Ascending aorta (tissue), 2 donors: ENCODE measurements at regions not wholly inside any gene's neighbourhood (a gene's known extent, or its start where the extent isn't known, plus 50 kb on each side); places are given as distances from the start of the nearest gene placed in this dataset.

ENCODE experiments used
- DNase-seq, 2 donors: peaks; one replicate each; pipeline ENCODE4 v3.0.0-alpha.2; 2019; ENCODE audit warnings: low spot score in 2 of 2
- H3K27ac ChIP-seq, 2 donors: fragments of 200-600 bp; sonication (generic); one replicate each; pipeline ENCODE4 v1.5.1; 2016 to 2017; ENCODE audit warnings: mild to moderate bottlenecking in 1 of 2
- H3K27me3 ChIP-seq: fragments of 200-600 bp; sonication (generic); one replicate; pipeline ENCODE4 v1.5.1; 2017
- H3K36me3 ChIP-seq, 2 donors: fragments of 200-600 bp; sonication (generic); one replicate each; pipeline ENCODE4 v1.5.1; 2016
- H3K4me1 ChIP-seq, 2 donors: fragments of 200-600 bp; sonication (generic); one replicate each; pipeline ENCODE4 v1.5.1; 2016 to 2017; ENCODE audit warnings: mild to moderate bottlenecking in 1 of 2
- H3K4me3 ChIP-seq, 2 donors: fragments of 200-600 bp; sonication (generic); one replicate each; pipeline ENCODE4 v1.5.1; 2016 to 2017; ENCODE audit warnings: mild to moderate bottlenecking in 1 of 2
- H3K9me3 ChIP-seq, 2 donors: fragments of 200-600 bp; sonication (generic); one replicate each; pipeline ENCODE4 v1.5.1; 2016
- intact Hi-C: fragments of 100-400 bp; cut with DNase I; formaldehyde crosslinking; loops from one replicate; pipeline ENCODE4 v1.15.1; 2023
- TF ChIP-seq, protein P1 (sequence below), 3 experiments: fragments of 200-600 bp in 2 of 3; fragments of 450-650 bp in 1 of 3; sonication (generic) in 2 of 3; IDR thresholded peaks; one replicate each; pipeline ENCODE4 v1.5.1; 2016 to 2019; ENCODE audit warnings: antibody characterized with exemption in 3 of 3, mild to moderate bottlenecking in 1 of 3, moderate library complexity in 1 of 3

DNA sequence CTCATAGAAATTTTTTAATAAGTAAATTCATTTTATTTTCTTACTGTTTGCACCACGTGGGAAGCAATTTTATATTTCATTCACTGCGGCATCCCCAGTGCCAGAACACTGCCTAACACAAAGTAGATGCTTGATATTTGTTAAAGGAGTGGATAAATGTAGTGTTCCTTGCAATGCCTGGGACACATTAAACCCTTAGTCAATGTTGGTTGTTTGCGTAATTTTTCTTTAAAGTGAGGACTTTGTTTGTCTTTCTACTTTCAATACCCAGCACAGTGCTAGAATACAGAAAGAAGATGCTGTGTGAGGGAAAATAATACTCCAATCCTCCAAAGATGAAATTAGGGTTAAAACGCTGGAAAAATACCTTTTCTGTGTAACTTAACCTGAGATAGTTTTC is 299.3 kb downstream of the MAP2K6 start:
- no peak for DNase-seq
- Histone ChIP-seq H3K36me3 (no peaks in the 10 kb centered on the region), H3K4me3 (no peak overlapping the region), H3K27ac (no peak overlapping the region), H3K4me1 (no peaks in the 10 kb centered on the region), H3K27me3 (no peaks in the 10 kb centered on the region), H3K9me3 (no peaks in the 10 kb centered on the region)
- TF ChIP-seq, protein P1, sequence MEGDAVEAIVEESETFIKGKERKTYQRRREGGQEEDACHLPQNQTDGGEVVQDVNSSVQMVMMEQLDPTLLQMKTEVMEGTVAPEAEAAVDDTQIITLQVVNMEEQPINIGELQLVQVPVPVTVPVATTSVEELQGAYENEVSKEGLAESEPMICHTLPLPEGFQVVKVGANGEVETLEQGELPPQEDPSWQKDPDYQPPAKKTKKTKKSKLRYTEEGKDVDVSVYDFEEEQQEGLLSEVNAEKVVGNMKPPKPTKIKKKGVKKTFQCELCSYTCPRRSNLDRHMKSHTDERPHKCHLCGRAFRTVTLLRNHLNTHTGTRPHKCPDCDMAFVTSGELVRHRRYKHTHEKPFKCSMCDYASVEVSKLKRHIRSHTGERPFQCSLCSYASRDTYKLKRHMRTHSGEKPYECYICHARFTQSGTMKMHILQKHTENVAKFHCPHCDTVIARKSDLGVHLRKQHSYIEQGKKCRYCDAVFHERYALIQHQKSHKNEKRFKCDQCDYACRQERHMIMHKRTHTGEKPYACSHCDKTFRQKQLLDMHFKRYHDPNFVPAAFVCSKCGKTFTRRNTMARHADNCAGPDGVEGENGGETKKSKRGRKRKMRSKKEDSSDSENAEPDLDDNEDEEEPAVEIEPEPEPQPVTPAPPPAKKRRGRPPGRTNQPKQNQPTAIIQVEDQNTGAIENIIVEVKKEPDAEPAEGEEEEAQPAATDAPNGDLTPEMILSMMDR (IDR thresholded peaks at IDR 0.05), result no peak
- intact Hi-C loops, result no loop called here

GRCh38 chr17:69714669-69715068 is 300.2 kb downstream of the MAP2K6 start:
- H3K27me3 ChIP-seq, result no peaks in the 10 kb centered on the region
- intact Hi-C loops, result no loop called here
- no peak overlapping the region for H3K4me3 ChIP-seq
- H3K4me1 ChIP-seq, result no peaks in the 10 kb centered on the region
- H3K36me3 ChIP-seq, result no peaks in the 10 kb centered on the region
- H3K27ac ChIP-seq, result no peak overlapping the region
- TF ChIP-seq, protein P1 (IDR thresholded peaks at IDR 0.05), result no peak
- no peaks in the 10 kb centered on the region for H3K9me3 ChIP-seq
- DNase-seq, result no peak

GRCh38 chr17:69715656-69716055 is 301.2 kb downstream of the MAP2K6 start:
- Histone ChIP-seq H3K9me3 (no peaks in the 10 kb centered on the region), H3K4me3 (no peak overlapping the region), H3K36me3 (no peaks in the 10 kb centered on the region), H3K27me3 (no peaks in the 10 kb centered on the region), H3K4me1 (no peaks in the 10 kb centered on the region), H3K27ac (no peak overlapping the region)
- intact Hi-C loops, result no loop called here
- DNase-seq, result no peak
- TF ChIP-seq, protein P1 (IDR thresholded peaks at IDR 0.05), result no peak

- Histone ChIP-seq H3K27me3 (no peaks in the 10 kb centered on the region), H3K9me3 (no peaks in the 10 kb centered on the region), H3K4me1 (no peaks in the 10 kb centered on the region), H3K36me3 (no peaks in the 10 kb centered on the region), H3K4me3 (no peak overlapping the region), H3K27ac (no peak overlapping the region)
- TF ChIP-seq, protein P1 (IDR thresholded peaks at IDR 0.05), result no peak
- intact Hi-C loops, result no loop called here
- no peak for DNase-seq
Observed at GRCh38 chr17:69716556-69716955, 302.1 kb downstream of the MAP2K6 start.

GRCh38 chr17:69717214-69717613 is 302.7 kb downstream of the MAP2K6 start:
- Histone ChIP-seq H3K4me1 (no peaks in the 10 kb centered on the region), H3K9me3 (no peaks in the 10 kb centered on the region), H3K4me3 (no peak overlapping the region), H3K27me3 (no peaks in the 10 kb centered on the region), H3K36me3 (no peaks in the 10 kb centered on the region), H3K27ac (no peak overlapping the region)
- no peak for DNase-seq
- intact Hi-C loops, result no loop called here
- TF ChIP-seq, protein P1 (IDR thresholded peaks at IDR 0.05), result no peak

- intact Hi-C loops, result no loop called here
- Histone ChIP-seq H3K27me3 (no peaks in the 10 kb centered on the region), H3K27ac (no peak overlapping the region), H3K4me1 (no peaks in the 10 kb centered on the region), H3K36me3 (no peaks in the 10 kb centered on the region), H3K4me3 (no peak overlapping the region), H3K9me3 (no peaks in the 10 kb centered on the region)
- TF ChIP-seq, protein P1 (IDR thresholded peaks at IDR 0.05), result no peak
- no peak for DNase-seq
Observed at GRCh38 chr17:69717819-69718218, 303.3 kb downstream of the MAP2K6 start.
